ENCODE measurements at regions not wholly inside any gene's neighbourhood (a gene's known extent, or its start where the extent isn't known, plus 50 kb on each side); places are given as distances from the start of the nearest gene placed in this dataset.
"Not testable (repeated sequence)": the region's sequence is repeated elsewhere in the genome, so short reads cannot be mapped to it uniquely, and the experiment has no call there.

GRCh38 chr1:59195151-59195550 lies 101.7 kb upstream of the FGGY start:
- no peak for DNase-seq (ENCODE audit: low read depth in 2 of 2, low spot score in 1 of 2)

GRCh38 chr1:59198564-59198963 lies 98.3 kb upstream of the FGGY start:
- DNase-seq (ENCODE audit: low read depth in 2 of 2, low spot score in 1 of 2), result no peak

- no peak for DNase-seq (ENCODE audit: low read depth in 2 of 2, low spot score in 1 of 2)
Observed at GRCh38 chr1:59199147-59199546, 97.7 kb upstream of the FGGY start.

GRCh38 chr1:59199719-59200376 lies 97.0 kb upstream of the FGGY start:
- DNase-seq (ENCODE audit: low read depth in 2 of 2, low spot score in 1 of 2), result no peak

- DNase-seq (ENCODE audit: low read depth in 2 of 2, low spot score in 1 of 2), result no peak
Observed at GRCh38 chr1:59201341-59201740, 95.6 kb upstream of the FGGY start.

DNA sequence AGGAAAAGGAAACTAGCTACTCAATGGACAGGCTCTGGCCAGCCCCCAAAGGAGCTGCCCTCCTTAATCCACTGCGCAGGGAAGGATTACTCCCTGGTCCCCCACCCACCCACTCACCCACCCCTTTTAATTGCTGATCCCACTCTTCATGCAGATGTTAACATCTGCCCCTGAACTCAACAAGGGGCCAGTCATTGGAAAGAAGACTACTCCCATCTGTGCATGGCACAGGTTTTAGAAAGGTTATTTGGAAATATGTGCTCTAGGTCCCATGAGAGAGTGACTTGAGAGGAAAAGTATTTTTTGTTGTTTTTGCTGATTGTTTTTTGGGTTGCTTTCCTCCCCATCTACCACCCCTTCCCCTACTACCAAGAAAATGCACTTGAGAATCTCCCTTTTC lies 94.4 kb upstream of the FGGY start:
- DNase-seq (ENCODE audit: low read depth in 2 of 2, low spot score in 1 of 2), result no peak

GRCh38 chr1:59204001-59204400 lies 92.9 kb upstream of the FGGY start:
- no peak for DNase-seq (ENCODE audit: low read depth in 2 of 2, low spot score in 1 of 2)

GRCh38 chr1:59206616-59207015 lies 90.3 kb upstream of the FGGY start:
- not testable (repeated sequence) for DNase-seq (ENCODE audit: low read depth in 2 of 2, low spot score in 1 of 2)

- not testable (repeated sequence) for DNase-seq (ENCODE audit: low read depth in 2 of 2, low spot score in 1 of 2)
Observed at GRCh38 chr1:59210430-59210829, 86.5 kb upstream of the FGGY start.

DNA sequence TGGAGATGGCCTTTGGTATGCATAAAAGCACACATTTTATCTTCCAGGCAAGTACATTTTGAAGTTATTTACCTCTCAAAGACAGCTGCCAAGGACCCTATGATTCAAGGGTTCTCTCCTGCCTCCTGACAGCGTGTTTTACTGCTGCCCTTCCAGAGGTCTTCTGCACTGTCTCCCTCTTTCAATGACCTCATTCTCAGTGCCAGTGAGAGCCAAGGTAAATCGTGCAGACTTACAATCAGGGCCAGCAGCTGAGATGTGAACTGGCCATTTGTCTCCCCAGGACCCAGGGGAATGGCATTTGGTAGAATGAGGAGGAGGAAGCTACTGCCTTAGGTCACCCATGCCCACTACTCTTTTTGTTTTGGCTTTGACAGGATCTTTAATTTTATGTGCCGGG lies 84.2 kb upstream of the FGGY start:
- no peak for DNase-seq (ENCODE audit: low read depth in 2 of 2, low spot score in 1 of 2)

DNA sequence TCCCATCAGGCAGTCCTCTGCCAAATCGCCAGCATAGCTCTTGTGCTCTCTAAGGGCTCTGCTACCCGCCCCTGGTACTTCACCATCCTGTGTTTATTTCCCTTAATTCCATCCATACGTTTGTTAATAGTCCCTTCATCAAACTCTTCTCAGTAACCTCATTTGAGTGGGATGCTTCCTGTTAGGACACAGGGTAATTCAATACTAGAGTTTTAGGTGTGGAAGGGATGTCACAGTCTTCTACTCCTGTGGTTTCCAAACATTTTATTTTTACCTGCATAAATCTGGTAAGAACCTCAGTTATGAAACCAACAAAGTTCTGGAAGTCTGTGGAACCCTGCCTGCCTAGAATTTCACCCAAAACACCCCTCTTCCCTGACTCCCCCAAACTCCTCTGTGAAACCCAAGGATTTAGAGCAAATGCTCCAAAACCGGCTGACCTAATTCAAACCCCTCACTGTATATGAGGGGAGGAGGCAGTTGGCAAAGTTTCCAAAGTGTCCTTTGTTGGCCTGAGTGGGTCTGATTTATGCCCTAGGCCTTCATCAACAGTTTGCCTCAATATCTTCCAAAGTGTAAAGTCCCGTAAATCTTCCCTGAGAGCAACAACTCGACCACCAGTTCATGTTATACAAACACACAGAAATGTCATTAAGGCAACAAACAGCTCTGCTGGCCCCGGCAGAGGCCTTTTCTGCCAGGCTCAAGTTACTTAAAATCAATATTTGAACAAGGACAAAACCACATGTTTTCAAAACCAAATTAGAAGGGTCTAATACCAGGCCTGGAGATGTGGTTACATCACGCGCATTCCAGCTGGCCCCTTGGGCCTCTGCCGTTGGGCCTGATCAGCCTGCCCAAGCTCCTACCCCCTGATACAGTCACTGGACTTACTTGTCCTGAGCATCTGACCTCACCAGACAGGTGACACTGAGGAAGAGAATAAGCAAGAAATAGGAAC lies 82.4 kb upstream of the FGGY start:
- DNase-seq (ENCODE audit: low read depth in 2 of 2, low spot score in 1 of 2), result no peak

DNA sequence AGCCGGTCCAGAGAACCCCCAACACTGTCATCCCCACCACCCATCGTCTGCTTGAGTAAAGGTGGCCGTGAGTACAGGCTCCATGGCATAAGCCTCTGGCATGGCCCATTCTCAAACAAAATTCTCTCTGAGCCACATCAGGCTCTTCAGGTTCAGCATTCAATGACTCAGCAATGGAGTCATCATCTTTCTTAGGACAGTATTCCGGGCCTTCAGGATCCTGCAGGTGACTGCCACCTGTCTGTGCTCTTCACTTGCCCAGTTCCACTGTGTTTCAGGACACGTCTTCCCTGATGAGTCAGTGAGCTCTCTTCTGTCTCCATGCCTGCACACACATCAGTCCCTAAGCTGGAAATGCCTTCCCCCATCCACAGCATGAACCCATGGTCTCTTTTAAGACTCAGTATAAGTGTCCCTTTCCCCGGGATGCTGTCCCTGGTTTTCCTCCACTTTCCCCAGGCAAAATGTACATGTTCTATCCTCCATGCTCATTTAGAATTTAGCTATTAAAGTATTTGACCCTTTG lies 81.1 kb upstream of the FGGY start:
- DNase-seq (ENCODE audit: low read depth in 2 of 2, low spot score in 1 of 2), result no peak

GRCh38 chr1:59217439-59217838 lies 79.5 kb upstream of the FGGY start:
- not testable (repeated sequence) for DNase-seq (ENCODE audit: low read depth in 2 of 2, low spot score in 1 of 2)

- DNase-seq (ENCODE audit: low read depth in 2 of 2, low spot score in 1 of 2), result no peak
Observed at GRCh38 chr1:59218521-59219236, 78.2 kb upstream of the FGGY start.

DNA sequence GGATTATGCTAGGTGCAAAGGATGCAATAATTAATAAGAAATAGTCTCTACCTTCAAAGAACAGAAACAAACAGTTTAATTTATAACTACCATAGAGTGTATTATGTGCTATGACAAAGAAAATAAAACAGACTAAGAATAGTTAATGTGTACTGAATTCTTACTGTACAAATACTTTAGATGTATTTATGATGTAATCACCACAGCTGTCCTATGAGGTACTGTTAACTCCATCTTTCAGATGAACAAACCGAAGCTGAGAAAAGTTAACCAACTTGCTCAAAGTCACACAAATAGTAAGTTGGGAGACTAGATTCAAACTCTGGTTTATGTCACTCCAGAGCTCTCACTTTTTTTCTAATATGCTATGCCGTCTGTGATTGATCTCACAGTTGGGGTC lies 77.0 kb upstream of the FGGY start:
- DNase-seq (ENCODE audit: low read depth in 2 of 2, low spot score in 1 of 2), result no peak

- DNase-seq (ENCODE audit: low read depth in 2 of 2, low spot score in 1 of 2), result no peak
Observed at GRCh38 chr1:59220356-59220755, 76.5 kb upstream of the FGGY start.

DNA sequence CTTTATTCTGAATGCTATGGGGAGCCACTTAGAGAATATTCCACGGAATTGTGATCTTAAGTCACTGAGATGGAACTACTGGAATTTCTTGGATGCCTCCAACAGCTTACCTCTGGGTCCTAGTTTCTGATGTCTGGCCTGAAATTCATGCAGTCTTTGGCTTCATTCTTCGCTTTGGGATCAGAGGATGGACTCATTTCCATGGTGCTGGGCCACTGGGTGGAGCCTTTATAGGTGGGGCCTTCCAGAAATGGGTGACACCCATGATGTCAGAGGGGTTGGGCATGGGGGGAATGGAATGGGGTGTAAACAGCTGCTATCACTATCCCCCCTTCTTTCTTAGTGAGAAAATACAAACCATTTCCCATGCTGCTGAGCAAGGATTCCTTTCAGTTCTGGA lies 73.7 kb upstream of the FGGY start:
- DNase-seq (ENCODE audit: low read depth in 2 of 2, low spot score in 1 of 2), result no peak

DNA sequence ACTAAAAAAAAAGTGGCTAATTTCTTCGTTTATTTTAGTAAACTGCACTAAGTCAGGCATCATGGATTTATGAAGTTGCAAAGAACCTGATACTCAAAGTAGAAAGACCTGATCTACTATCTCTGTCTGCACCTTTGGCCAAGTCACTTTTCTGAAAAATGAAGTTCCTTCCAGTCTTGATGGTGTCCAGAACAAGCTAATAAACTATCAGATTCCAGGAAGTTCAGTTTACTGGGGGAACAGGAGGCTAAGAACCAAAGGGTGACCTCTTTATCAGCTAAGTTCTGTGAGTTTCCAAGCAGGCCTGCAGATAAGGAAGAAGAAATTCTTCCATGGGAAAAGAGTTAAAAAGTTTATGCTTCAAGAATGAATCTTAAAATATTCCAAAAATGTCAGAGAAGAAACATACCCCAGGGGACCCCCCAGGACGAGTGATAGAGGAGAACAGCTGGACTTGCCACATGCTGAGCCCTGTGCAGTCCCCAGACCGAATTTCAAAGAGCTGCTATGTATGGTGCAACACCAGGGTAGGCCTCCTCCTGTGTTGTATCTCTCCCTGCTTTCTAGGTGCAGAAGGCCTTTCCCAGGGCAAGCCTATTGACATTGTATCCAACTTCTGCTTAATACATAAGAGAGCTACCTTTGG lies 72.8 kb upstream of the FGGY start:
- DNase-seq (ENCODE audit: low read depth in 2 of 2, low spot score in 1 of 2), result no peak

GRCh38 chr1:59225594-59226316 lies 71.1 kb upstream of the FGGY start:
- no peak for DNase-seq (ENCODE audit: low read depth in 2 of 2, low spot score in 1 of 2)

- no peak for DNase-seq (ENCODE audit: low read depth in 2 of 2, low spot score in 1 of 2)
Observed at GRCh38 chr1:59229138-59229537, 67.8 kb upstream of the FGGY start.
